Urothelium cell line (cell line): ENCODE measurements at regions not wholly inside any gene's neighbourhood (a gene's known extent, or its start where the extent isn't known, plus 50 kb on each side); places are given as distances from the start of the nearest gene placed in this dataset.
A peak's percentile ranks its signal among the peaks of the same experiment; 100 is the strongest.

ENCODE experiments used
- DNase-seq: peaks from one replicate; pipeline ENCODE4 v3.0.0; 2011; ENCODE audit warnings: low spot score, mixed read lengths
- FAIRE-seq: peaks from 2 replicates; lab custom pipeline; 2011; peaks lifted over from hg19 to GRCh38; lab: Jason Lieb, UNC

DNA sequence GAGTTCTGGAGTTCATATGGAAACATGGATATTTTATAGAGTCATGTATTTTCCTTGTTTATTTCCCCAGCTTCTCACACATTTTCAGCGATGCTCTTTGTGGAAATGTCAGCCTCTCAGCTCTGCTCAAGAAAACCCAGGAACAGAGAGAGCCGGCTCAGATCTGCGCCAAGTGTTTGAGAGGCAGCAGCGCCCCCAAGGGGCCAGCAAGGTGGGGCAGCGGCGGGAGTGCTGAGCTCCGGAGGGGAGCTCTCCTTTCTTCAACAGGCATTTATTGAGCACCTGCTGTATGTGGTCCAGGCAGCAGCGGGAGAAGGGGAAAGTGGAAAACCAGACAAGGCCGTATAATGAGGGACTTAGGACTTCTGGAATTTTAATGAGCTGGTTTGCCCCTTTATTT, 421.1 kb upstream of the C16orf82 start:
- DNase-seq = peak; percentile 17
- FAIRE-seq = no peak

DNA sequence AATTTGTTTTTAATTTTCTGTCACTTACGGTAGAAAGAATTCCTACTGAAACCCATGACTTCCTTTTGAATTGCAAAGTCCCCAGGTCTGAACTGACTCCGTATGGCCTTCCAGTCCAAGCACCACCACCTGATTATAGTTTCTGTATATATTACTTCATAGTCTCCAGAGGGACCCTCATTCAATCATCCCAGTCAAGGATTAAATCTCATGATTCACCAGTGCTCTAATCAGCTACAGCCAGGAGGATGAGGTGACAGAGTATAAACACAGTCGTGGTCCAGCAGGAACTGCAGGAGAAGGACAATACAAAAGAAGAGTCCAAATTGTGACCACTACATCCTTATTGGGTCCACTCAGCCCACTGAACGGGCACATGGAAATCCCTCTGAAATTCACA, 418.9 kb upstream of the C16orf82 start:
- FAIRE-seq (no peak), DNase-seq (no peak)

DNA sequence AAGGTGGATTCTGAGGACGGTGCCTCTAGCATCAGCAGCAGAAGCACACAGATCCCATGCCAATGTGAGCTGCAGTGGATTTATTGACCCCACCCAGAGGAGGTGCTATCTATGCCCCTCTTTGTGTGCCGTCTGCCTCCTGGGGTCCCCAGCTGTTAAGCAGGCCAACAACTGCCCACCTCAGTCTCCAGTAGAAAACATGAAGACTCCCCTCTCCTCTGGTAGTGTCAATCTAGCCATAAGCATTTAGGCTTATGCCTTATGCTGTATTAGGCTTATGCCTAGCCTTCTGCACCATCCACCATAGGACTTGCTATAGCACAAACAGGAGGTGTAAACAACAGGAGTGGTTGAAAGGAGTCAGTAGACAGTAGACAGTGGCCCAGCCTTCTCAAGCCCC, 417.9 kb upstream of the C16orf82 start:
- DNase-seq (no peak), FAIRE-seq (no peak)

DNA sequence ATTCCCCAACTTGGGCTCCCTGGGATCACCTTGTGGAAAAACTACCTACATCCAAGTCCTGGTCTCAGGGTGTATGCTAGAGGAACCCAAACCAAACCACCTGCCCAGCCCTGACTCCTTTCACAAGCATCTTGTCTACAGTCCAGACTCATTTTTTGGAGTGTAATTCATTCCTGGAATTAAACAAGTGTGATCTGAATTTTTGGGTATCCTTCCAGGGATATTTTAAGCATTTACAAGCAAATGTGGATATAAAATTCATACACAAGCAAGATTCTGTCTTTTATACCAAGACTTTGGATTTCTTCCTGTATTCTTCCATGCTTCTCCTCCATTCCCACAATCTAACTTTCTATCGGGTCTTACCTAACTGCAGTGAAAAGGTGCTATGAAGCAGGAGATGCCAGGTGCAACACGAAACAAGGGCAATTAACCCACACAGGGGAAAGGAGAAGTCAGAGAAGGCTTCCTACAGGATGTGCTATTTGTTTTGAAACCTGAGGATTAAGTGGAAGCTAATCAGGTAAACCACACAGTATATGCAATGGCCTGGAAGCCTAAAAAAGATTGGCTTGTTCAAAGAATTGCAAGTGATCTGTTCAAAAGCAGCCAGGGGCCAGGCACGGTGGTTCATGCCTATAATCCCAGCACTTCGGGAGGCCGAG, 417.2 kb upstream of the C16orf82 start:
- FAIRE-seq = no peak
- DNase-seq = no peak

DNA sequence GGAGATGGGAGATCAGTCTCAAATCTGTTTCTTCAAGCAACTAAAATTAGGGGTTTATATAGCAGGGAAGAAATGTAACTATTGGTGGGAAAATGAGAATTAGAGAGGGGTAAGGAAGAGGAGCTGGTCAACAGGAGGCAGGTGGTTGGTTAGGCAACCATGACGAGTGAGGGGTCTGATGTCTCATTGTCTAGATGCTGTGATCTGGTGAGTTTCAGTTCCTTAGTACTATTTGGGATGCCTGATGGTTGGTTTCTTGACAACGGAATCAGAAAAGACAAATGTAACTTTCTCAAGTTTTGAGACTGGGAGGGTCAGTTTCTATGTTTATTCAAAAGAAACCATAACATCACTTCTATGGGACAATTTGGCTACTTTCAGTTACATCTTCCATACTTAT, 415.3 kb upstream of the C16orf82 start:
- FAIRE-seq (no peak), DNase-seq (no peak)

DNA sequence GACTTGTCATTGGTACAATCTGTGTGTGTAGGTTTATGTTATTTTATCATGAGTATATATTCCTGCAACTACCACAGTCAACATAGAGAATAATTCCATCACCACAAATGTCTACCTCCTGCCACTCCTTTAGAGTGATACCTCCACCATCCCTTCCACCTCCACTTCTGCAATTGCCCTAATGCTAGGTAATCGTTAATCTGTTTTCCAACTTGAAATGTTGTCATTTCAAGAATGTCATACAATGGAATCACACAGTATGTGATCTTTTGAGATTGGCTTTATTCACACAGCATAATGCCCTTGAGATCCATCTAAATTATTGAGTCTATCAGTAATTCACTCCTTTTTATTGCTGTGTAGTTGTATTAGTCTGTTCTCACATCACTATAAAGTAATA, 414.8 kb upstream of the C16orf82 start:
- FAIRE-seq (no peak), DNase-seq (no peak)

DNA sequence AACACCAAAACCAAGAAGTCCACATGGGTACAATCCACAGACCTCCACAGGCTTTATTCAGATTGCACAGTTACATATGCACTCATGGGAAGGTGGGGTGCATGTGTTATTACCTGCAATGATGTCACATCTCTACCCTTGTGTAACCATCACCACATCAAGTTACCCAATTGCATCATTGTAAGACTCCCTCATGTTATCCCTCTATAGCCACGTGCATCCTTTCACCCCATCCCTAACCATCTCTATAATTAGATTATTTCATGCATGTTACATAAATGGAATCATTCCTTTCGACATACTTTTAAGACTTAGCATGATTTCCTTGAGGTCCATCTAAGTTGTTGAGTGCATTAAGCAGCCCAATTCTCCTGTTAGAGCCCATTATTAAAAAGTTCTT, 408.2 kb upstream of the C16orf82 start:
- no peak for FAIRE-seq
- no peak for DNase-seq

DNA sequence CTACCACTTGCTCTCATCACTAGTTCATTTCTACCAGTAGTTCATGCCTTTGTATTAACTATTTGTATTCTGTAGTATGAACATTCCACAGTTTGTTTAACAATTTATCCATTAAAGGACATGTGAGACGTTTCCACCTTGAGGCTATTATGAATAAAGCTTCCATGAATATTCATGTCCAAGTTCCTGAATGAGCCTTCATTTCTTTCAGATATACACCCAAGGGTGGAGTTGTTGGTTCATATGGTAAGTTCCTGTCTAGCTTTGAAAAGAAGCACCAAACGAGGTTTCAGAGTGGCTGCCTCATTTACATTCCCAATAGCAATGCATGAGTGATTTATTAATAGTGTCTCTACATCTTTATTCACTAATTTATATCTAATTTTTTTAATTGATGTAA, 407.8 kb upstream of the C16orf82 start:
- FAIRE-seq = no peak
- no peak for DNase-seq

DNA sequence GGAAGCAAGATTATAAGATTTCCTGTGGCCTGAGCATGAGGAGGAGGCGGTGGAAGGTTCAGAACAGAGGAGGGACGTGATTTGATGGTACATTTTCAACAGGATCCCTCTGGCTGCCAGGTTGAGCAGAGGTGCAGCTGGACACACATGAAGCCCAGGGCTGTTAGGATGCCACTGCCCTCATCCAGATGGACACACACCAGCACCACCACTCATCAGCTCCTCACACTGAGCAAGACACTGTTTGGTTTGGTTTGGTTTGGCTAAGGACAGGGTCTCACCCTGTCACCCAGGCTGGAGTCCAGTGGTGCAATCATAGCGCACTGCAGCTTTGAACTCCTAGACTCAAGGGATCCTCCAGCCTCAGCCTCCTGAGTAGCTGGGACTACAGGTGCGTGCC, 402.6 kb upstream of the C16orf82 start:
- no peak for DNase-seq
- FAIRE-seq = no peak

DNA sequence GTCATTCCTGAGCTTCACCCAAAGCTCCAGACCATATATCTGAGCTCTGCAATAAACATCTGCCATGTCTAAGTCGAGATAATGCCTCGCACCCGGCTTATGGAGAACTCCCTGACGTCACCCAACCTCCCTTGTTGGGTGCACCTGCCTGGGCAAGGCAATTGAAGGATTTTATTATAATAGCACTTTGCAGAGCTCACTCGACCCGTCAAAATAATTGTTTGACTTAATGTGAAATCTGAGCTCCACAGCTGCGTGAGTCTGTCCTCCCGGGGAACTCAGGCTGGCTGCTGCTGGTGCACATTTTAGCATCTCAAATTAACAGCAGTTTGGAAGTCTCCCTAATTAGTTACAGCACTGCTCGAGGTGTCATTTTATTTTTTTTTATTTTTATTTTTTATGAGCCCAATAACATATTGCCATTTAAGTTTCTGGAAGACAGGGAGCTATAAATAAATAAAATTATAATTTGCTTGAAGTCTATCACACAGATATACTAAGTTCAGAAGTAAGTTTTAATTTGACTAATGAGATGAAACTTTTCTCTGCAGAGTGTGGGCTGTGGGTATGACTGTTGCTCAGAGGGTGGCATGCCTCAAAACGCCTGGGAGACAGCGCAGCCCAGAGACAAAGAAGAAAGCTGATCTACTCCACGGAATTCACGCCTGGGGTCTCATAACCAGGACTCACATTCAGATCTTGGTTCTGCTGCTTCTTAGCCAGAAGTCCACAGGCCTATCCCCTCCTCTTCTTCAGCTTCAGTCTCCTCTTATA, 401.4 kb upstream of the C16orf82 start:
- DNase-seq = no peak
- FAIRE-seq = no peak

DNA sequence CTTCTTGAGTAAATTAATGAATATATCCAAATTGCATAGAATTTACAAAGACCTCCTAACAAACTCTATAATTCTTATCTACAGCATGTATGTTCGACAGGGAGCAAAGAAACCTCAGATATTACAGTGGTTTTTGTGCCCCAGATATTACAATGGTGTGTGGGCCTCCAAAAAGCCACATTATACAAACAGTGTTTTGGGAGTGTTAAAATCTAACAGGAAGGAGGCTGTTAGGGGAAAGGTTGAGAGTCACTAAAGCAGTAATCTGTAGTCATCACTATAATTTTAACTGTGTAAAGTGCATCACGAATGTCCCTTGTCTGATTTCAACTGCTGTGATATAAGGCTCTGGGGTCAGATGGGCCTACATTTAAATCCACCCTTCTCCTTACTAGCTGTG, 400.2 kb upstream of the C16orf82 start:
- FAIRE-seq (no peak), DNase-seq (no peak)

DNA sequence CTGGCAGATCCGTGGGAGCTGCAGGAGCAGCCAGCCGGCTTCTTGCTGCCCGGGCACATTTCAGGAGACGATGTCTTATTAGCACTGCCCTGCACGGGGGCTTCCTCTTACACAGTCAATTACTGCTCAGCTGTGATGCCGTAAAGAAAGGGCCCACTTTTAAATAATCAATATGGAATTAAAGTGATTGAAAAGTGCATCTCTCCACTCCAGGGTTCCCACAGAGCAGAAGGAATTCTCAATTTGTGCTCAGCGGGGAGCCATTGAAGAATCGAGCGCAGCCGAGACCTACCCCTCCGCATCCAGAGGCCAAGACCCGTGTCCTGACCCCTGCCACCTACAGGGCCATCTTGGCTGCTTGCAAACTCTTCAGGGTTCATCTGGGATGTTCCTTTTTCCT, 399.4 kb upstream of the C16orf82 start:
- DNase-seq = no peak
- FAIRE-seq = no peak

DNA sequence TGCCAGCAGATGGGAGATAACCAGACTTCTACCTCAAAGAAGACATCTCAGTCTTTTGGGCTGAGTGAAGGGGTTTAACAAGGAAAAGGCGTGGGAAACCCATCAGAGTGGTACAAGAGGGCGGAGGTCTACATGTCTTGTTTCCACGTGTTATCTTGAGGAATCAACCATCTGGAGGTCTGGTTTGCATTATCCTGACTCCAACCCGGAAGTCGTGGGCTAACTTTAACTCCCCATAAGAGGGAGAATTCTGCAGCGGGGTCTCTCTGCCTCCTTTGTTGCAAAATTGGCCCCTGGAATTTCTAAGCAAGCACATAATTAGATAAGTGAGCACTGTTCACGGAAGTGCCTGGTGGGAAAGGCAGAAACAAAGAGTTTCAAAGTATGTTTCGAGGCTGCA, 398.7 kb upstream of the C16orf82 start:
- DNase-seq = no peak
- no peak for FAIRE-seq

DNA sequence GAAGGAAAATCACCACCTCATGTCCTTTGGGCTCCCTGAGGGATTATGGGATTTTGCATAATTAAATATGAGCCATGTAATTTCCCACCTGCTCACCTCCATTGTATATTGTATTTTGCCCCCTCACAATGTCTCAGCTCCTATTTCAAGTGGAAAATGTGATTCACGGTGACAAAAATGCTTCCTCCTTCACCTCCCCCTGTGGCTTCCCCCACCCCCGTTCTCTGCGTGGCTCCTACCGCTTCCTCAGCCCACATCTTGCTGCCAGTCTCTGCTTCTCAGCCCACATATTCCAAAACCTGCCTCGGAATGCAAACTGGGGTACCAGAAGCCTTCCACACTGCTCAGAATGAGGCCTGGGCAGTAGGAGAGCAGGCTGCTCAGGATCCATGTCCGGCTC, 394.5 kb upstream of the C16orf82 start:
- DNase-seq = no peak
- no peak for FAIRE-seq

DNA sequence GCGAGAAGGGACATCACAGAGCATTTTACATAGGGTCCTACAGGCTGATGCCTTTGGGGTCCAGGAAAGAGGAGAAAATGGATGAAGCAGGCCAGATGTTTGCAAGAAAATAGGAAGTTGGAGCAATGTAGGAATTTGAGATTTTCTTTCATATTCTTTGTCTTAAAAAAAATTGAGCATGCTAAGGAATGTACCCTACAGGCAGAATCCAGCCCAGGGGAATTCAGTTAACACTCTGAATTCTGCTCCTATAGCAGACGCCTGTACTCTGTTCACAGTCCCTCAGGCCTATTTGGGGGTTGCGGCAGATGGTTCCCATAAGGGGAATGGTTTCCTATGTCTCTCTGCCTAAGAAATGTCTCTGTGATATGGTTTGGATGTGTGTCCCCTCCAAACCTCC, 393.7 kb upstream of the C16orf82 start:
- DNase-seq (no peak), FAIRE-seq (no peak)

DNA sequence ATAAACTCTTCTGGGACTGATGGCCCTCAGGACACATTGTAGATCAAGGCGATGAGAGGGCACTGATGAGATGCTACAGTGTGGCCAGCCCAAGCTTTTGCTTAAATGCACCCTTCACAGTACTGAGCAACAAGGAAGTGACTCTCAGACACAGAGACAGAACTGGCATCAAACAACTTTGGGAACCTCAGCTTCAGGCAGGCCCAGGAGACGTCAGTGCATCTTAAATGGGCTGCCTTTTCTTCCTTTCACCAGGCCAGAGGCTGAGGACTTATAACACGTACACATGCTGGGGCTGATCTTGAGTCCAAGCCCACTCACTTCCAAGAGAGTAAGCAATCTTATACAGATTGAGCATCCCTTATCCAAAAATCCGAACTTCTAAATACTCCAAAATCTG, 386.1 kb upstream of the C16orf82 start:
- DNase-seq (no peak), FAIRE-seq (no peak)

DNA sequence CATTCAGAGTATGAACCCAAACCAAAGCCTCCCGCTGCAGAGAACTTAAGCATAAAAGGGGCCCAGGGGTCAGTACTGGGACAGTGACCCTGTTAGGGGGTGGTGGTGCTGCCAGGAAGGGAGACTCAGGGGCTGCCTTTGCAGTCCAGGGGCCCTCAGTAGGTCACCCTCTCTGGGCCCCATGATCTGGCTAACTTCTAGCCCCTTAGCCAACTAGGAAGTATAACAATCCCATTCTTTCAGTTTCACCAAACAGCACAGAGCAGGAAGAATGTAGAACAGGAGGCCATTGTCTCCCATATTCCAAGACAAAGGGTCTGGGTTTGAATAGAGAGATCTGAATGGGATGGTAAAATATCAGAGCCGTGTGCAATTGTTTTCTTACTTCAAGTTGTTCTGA, 378.6 kb upstream of the C16orf82 start:
- FAIRE-seq = no peak
- DNase-seq = no peak

DNA sequence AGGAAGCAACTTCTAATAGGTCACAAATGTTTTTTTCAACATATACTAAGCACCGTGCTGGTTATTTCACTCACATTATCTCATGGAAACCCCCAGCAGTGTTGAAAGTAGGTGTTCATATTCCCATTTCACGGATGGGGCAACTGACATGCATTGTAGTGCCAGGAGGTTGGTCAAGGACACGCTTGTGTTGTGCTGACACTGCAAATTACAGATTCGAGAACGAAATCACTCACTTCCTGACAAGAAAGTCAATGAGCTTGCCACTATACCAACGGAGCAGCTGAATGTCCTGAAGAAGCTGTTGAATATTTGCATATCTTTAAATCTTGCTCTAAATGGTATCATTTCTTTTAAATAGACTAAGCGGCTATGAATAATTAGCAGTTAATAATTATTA, 378.0 kb upstream of the C16orf82 start:
- DNase-seq = no peak
- FAIRE-seq = no peak

DNA sequence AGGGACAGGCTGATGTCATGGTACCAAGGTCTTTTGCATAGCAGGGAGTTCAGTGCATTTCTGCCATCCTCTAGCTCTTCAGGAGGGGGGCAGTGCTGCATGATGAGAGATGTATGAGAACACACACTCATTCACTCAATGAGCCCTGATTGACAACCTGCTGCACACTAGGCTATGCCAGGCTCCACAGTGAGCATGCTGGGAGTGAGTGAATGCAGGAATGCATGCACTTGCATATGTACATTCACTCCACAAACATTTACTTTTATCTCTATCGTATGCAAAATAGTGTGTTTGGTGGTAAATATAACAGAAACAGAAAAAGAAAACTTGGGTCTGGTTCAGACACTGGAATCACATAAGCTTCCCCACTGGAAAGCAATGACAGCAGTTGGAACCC, 374.1 kb upstream of the C16orf82 start:
- DNase-seq = no peak
- FAIRE-seq = no peak

DNA sequence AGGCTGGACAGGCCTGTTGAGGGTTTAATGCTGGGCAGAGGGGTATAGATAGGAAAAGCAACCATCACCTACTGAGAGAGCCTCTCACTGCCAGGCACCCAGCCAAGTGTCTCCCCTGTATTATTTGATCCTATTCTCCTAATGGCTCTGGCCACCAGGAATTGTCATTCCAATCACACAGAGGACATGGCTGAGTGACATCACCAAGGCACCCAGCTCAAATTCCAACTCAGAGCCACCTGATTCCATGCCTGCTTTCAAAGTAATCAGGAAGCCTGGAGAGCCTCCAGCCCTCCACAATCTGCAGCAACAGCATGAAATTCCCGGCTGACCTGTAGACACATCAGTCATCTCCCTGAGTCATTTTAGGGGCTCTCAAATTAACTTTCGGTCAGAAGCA, 368.9 kb upstream of the C16orf82 start:
- DNase-seq (no peak), FAIRE-seq (no peak)

DNA sequence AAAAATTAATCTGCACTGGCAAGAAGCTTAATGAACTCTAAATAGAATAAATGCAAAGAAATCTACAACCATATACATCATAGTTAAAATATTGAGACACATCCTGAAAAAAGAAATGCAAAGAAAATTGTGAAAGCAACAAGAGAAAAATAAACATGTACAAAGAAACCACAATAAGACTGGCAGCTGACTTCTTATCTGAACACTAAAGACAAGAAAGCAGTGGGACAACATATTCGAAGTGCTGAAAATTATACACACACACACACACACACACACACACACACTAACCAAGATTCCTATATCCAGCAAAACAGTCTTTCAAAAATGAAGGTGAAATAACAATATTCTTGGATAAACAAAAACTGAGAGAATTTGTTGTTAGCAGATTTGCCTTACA, 366.5 kb upstream of the C16orf82 start:
- FAIRE-seq (no peak), DNase-seq (no peak)

DNA sequence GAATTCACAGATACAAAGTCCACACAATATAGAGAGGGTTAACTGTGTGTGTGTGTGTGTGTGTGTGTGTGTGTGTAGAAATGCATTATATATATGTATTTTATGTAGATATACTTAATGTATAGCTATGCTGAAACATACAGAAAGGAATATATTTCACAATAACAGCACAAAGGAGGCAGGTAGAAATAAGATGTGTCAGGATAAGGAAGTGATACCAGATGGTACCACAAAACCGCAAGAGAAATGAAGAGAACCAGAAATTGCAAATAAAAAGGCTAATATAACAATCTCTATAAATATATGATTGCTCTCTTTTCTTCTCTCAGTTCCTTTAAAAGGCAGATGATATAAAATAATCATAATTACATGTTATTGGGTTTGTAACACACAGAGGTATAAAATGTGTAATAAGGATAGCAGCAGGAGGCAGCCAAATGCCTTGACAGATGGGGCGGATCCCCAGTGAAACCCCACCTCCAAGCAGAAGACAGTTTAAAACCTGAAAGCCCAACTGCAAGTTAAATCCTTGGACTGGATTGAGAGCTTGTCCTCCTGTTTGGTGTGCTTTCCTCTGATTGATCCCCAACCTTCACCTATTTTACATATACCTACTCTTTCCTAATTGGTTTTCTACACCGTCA, 365.4 kb upstream of the C16orf82 start:
- no peak for FAIRE-seq
- no peak for DNase-seq
